ENCODE measurements at regions not wholly inside any gene's neighbourhood (a gene's known extent, or its start where the extent isn't known, plus 50 kb on each side); places are given as distances from the start of the nearest gene placed in this dataset.

- DNase-seq, result no peak
These were observed 482.5 kb upstream of the FAT3 start for GRCh38 chr11:91742155-91742554.

- DNase-seq, result no peak
These were observed 493.6 kb upstream of the FAT3 start for GRCh38 chr11:91731051-91731450.

- DNase-seq, result no peak
These were observed 494.0 kb upstream of the FAT3 start for GRCh38 chr11:91730620-91731019.

GRCh38 chr11:91730057-91730456 is 494.6 kb upstream of the FAT3 start:
- DNase-seq, result no peak

- DNase-seq, result no peak
These were observed 507.4 kb upstream of the FAT3 start for GRCh38 chr11:91717169-91717568.

- DNase-seq, result peak in 1 of 2 experiments; percentile 2
These were observed 516.8 kb upstream of the FAT3 start for GRCh38 chr11:91707652-91708482.

GRCh38 chr11:91703042-91703441 is 521.6 kb upstream of the FAT3 start:
- DNase-seq, result no peak

GRCh38 chr11:91700854-91701253 is 523.8 kb upstream of the FAT3 start:
- peak in 1 of 2 experiments; percentile 34 for DNase-seq

GRCh38 chr11:91698845-91699244 is 525.8 kb upstream of the FAT3 start:
- no peak for DNase-seq

- no peak for DNase-seq
These were observed 530.3 kb upstream of the FAT3 start for GRCh38 chr11:91694331-91694730.

- DNase-seq, result no peak
These were observed 532.7 kb upstream of the FAT3 start for GRCh38 chr11:91691872-91692271.

- no peak for DNase-seq
These were observed 535.9 kb upstream of the FAT3 start for GRCh38 chr11:91688672-91689071.

- peak in 1 of 2 experiments; percentile 23 for DNase-seq
These were observed 537.9 kb upstream of the FAT3 start for GRCh38 chr11:91686700-91687099.

- no peak for DNase-seq
These were observed 538.3 kb upstream of the FAT3 start for GRCh38 chr11:91686281-91686680.

- DNase-seq, result no peak
These were observed 550.9 kb upstream of the FAT3 start for GRCh38 chr11:91673705-91674104.

GRCh38 chr11:91664521-91664920 is 560.1 kb upstream of the FAT3 start:
- peak in 1 of 2 experiments; percentile 26 for DNase-seq

- no peak for DNase-seq
These were observed 564.6 kb upstream of the FAT3 start for GRCh38 chr11:91660036-91660435.

GRCh38 chr11:91654686-91655085 is 569.9 kb upstream of the FAT3 start:
- no peak for DNase-seq

- DNase-seq, result no peak
These were observed 571.4 kb upstream of the FAT3 start for GRCh38 chr11:91653079-91653754.

GRCh38 chr11:91650802-91651201 is 573.8 kb upstream of the FAT3 start:
- DNase-seq, result no peak

GRCh38 chr11:91641153-91641552 is 583.5 kb upstream of the FAT3 start:
- no peak for DNase-seq

GRCh38 chr11:91639359-91639758 is 585.3 kb upstream of the FAT3 start:
- DNase-seq, result no peak

- DNase-seq, result no peak
These were observed 593.5 kb upstream of the FAT3 start for GRCh38 chr11:91630916-91631673.

GRCh38 chr11:91625495-91625894 is 599.1 kb upstream of the FAT3 start:
- DNase-seq, result no peak
